ENCODE measurements at regions not wholly inside any gene's neighbourhood (a gene's known extent, or its start where the extent isn't known, plus 50 kb on each side); places are given as distances from the start of the nearest gene placed in this dataset.

DNA sequence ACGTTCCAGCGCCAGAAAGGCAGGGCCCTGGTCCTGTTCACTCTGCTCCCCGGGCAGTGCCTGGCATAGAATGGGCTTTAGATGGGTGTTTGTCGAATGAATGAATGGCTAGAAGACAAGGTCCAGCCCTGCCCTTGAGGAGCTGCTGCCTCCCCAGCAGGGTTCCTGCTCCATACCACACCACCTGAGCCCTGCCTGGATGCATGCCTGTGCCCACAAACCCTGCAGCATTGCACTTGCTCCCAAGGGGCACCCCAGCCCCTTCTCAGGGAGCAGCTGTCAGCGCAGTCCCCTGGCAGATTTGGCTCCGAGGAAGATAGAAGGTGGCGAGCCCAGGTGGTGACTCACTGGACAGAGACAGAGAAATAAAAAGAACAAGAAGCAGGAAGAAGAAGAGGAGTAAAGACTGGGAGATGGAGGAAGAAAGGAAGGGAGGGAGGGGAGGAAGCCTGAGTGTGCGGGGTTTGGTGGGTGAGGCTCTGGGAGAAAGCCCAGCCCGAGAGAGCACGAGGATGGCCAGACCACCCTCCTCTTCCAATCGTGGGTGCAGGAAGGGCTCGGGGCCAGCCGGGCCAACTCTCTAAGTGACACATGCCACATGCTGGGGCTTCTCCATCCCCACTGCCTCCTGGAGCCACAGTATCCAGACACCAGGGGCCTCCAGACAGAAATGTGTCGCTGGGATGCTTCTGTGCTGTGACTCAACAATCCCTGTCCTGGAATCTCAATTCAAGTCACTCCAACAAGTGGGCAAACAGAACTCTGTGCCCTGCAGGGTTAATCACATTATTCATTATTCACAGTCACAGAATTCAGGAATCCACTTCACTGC is 1474.3 kb downstream of the BRD1 start:
- no peak for DNase-seq

GRCh38 chr22:48352086-48352911 is 1475.4 kb downstream of the BRD1 start:
- no peak for DNase-seq

- no peak for DNase-seq
These were observed 1476.1 kb downstream of the BRD1 start for GRCh38 chr22:48351376-48352085.

DNA sequence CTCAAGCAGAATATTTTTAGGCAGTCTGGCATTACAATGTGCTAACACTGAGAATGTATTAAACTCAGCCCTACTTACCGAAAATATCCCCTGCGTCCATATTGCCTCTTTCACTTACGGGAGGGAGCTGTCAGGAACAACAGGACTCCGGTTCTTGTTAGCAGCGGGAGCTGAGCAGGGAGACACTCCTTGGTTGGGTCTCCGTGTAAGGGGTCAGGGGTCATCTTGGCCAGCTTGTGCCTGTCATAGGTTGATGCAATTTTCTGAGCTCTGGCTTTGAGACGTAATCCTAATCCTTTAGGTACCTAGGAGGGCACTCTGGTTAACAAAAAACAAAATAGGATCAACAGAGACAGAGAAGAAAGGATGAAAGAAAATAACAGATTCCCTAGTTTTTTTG is 1477.2 kb downstream of the BRD1 start:
- no peak for DNase-seq

GRCh38 chr22:48348855-48349254 is 1478.8 kb downstream of the BRD1 start:
- DNase-seq: no peak

DNA sequence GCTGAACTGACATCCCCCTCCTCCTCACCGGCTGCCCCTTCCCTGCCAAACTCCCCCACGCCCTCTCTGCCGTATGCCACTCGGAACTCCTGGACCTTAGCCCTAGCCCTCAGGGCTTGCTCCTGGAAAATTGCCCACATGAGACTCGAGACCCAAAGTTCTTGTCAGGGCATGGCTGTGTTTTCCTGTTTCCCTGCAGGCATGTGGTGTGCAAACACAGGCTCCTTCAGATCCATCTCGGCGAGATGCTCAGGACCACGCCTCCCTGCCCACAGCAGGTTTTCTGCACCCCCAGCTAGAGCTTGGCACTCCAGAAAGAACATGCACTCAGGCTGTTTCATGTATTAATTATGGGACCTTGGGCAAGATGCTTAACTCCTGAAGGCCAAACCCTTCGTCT is 1480.4 kb downstream of the BRD1 start:
- DNase-seq: no peak

DNA sequence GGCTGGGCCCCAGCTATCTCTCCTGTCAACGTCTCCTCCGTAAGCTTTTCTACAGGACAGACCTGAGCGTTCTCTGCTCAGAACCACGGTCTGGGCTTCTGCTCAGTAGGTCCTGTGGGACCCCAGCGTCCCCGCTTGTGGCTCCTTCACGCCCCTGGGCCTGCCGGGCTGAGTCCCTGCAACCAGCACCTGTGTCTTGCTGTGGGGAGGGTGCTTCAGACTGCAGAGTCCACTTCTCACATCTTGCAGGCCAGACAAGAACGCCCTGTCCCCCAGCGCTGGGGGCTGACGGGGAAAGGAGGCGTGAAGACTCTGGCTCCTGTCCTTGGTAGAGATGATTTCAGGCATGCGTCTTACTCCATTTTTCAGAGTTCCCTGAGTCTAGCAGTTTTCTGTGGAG is 1480.8 kb downstream of the BRD1 start:
- DNase-seq: no peak

GRCh38 chr22:48346311-48346710 is 1481.4 kb downstream of the BRD1 start:
- no peak for DNase-seq

GRCh38 chr22:48345631-48346030 is 1482.0 kb downstream of the BRD1 start:
- no peak for DNase-seq

- no peak for DNase-seq
These were observed 1484.2 kb downstream of the BRD1 start for GRCh38 chr22:48343461-48343860.

GRCh38 chr22:48342732-48343131 is 1484.9 kb downstream of the BRD1 start:
- DNase-seq: no peak

- no peak for DNase-seq
These were observed 1485.7 kb downstream of the BRD1 start for GRCh38 chr22:48342016-48342415.

- no peak for DNase-seq
These were observed 1486.7 kb downstream of the BRD1 start for GRCh38 chr22:48340727-48341709.

DNA sequence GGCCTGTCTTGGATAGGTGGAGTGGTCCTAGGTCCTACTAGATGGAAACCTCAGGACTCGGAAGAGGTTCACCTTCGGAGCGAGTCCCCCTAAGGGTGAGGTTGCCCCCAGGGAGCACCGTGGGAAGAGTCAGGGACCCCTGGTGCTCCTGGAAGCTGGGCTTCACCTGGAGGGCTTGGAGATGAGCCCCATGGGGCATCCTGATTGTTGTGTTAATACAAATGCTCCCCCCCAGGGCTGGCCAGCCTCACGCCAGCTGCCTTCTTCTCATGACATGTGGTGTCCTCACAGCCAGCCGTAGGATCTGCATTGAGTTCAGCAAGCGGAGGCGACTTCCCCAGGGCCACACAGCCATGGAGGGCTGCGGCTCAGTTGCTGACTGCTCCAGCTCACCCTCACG is 1487.5 kb downstream of the BRD1 start:
- no peak for DNase-seq

DNA sequence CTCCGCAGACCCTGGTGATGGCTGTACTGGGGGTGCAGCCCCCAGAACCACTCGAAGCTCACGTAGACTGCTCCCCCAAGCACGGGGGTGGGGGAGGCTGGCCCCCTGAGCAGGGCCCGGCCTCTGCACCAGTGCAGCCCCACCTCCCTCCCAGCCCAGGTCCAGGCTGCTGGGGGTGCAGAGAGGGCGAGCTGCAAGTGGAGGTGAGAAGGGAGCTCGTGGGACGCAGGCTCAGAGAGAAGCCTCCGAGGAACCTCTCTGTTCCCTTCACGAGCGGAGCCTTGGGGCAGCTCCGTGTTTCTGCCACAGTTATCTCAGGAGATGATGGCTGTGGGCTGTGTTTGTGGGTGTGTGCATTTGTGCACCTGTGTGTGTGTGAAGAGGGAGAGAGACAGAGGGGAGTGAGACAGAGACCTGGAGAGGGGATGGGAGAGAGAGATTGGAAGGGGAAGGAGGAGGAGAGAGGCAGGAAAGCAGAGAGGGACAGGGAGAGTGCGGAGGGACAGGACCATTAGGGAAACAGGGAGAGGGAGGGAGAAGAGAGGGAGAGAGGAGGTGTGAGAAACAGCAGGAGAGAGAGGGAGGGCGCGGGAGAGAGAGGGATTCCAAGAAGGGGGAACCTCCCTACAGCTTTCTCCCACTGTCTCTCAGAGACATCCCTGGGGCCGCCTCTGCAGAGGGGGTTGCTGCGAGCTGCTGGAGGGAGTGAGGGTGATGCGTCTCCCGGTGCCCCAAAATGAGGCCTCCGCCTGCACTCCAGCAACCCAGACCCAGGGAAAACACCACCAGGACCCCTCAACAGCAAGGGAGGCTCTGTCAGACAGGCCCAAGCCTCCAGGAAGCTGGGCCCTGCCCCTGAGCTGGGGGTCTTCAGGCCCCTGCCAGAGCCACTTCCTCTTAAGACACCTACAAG is 1488.6 kb downstream of the BRD1 start:
- no peak for DNase-seq

GRCh38 chr22:48337957-48338792 is 1489.5 kb downstream of the BRD1 start:
- DNase-seq: no peak

- DNase-seq: no peak
These were observed 1491.2 kb downstream of the BRD1 start for GRCh38 chr22:48336339-48337060.

DNA sequence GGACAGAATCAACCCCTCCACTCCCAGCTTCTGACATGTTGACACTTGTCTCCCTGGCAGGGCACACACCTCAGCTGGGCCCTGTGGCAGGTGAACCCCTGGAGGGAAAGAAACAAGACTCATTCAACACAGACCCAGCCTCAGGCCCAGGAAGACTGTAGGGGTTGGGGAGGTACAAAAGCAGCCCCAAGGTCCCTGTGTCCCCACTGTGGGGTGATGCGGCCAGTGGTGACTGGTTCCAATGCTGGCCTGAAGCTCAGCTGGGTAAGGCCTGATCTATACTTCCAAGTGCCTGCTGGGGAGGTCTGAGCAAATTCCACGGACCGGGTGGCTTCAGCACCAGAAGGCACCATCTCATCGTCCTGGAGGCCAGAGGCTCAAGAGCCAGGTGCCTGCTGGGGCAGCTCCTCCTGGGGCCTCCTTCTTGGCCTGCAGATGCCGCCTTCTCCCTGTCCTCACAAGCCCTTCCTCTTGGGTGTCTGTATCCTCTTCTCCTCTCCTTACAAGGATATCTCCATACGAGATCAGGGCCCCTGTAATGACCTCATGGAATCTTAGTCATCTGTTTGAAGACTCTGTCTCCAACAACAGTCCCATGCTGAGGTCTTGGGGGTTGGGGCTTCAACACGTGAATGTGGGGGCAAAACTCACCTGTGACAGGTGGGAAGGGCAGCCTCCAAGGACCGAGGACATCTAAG is 1492.1 kb downstream of the BRD1 start:
- no peak for DNase-seq

- no peak for DNase-seq
These were observed 1492.7 kb downstream of the BRD1 start for GRCh38 chr22:48334971-48335370.
